MM.1S (cell line): ENCODE measurements at regions not wholly inside any gene's neighbourhood (a gene's known extent, or its start where the extent isn't known, plus 50 kb on each side); places are given as distances from the start of the nearest gene placed in this dataset.

Source experiments
- CTCF ChIP-seq: fragments of 300-600 bp; sonication (generic); IDR thresholded peaks from 2 replicates; pipeline ENCODE4 v1.5.1; 2016; ENCODE audit warnings: antibody characterized with exemption, low read length, mixed read lengths
- EZH2 ChIP-seq: fragments of 300-600 bp; sonication (generic); optimal IDR thresholded peaks from 2 replicates; pipeline ENCODE3; 2017; ENCODE audit warnings: low read depth, mild to moderate bottlenecking, antibody characterized with exemption, low read length, mixed read lengths
- EZH2phosphoT487 ChIP-seq: fragments of 300-600 bp; sonication (generic); IDR thresholded peaks from 2 replicates; pipeline ENCODE4 v1.6.1; 2018; ENCODE audit warnings: antibody characterized with exemption, low read length

DNA sequence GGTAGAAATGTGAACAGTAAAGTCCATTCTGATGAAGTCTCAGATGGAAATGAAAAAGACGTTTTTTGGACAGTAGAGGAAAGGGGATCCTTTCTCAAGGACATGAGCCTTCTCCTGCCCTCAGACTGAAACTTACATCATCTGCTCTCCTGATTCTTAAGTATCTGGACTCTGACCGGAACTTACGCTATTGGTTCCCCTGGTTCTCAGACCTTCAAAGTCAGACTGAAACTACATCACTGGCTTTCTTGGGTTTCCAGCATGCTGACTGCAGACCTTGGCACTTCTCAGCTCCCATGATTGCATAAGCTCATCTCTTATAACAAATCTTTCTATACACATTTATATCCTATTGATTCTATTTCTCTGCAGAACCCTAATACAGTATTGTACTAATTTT is 291.0 kb downstream of the SNAPC1 start:
- TF ChIP-seq CTCF, result no peak
- no peak for TF ChIP-seq EZH2phosphoT487
- no peak for TF ChIP-seq EZH2
